ENCODE measurements at regions not wholly inside any gene's neighbourhood (a gene's known extent, or its start where the extent isn't known, plus 50 kb on each side); places are given as distances from the start of the nearest gene placed in this dataset.

DNA sequence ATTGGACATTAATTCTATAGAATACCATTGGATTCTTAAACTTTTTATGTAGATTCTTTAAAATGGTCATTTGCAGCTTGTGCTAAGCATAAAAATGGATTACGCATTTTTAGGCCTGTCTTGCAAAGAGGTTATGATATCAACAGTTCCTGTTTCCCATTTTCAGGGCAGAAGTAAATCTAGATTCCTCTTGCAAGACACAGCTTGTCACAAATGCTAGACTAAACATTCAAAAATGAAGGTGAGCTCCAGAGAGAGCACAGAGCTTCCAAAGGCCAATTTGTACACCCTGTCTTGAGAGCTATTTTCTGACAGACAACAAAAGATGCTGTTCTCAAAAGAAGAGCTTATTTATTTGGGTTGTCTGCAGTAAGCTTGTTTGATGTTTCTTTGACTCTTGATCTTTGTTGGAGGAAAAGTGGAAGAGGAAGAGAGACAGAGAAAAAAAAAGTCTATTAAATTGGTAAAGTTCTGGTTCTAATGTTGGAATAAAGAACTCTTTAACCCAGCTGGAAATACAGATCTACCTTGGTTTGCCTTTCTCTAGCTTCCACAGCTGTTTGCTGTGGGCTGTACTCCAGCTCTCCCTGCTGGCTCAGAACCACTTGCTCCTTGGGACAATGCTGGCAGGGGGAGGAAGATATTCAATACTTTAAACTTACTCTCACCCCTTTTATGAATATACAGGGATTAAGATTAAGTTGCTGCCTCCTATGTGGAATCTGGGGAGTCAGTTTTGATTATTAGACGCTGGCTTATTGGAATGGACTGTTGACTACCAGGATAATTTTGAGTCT is 651.8 kb downstream of the CDH11 start:
- Mint-ChIP-seq H3K36me3 (no peaks in the 10 kb centered on the region), H3K27me3 (ENCODE audit: low read depth) (no peaks in the 10 kb centered on the region), H3K27ac (no peak overlapping the region), H3K9me3 (peaks cover 9% of the 10 kb centered on the region), H3K4me1 (peaks cover 6% of the 10 kb centered on the region), H3K4me3 (no peak overlapping the region)
- TF ChIP-seq, protein P1, sequence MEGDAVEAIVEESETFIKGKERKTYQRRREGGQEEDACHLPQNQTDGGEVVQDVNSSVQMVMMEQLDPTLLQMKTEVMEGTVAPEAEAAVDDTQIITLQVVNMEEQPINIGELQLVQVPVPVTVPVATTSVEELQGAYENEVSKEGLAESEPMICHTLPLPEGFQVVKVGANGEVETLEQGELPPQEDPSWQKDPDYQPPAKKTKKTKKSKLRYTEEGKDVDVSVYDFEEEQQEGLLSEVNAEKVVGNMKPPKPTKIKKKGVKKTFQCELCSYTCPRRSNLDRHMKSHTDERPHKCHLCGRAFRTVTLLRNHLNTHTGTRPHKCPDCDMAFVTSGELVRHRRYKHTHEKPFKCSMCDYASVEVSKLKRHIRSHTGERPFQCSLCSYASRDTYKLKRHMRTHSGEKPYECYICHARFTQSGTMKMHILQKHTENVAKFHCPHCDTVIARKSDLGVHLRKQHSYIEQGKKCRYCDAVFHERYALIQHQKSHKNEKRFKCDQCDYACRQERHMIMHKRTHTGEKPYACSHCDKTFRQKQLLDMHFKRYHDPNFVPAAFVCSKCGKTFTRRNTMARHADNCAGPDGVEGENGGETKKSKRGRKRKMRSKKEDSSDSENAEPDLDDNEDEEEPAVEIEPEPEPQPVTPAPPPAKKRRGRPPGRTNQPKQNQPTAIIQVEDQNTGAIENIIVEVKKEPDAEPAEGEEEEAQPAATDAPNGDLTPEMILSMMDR (IDR thresholded peaks at IDR 0.05; ENCODE audit: unreplicated experiment): no peak
- no peak for DNase-seq (ENCODE audit: low spot score in 2 of 2, unreplicated experiment in 2 of 2)

DNA sequence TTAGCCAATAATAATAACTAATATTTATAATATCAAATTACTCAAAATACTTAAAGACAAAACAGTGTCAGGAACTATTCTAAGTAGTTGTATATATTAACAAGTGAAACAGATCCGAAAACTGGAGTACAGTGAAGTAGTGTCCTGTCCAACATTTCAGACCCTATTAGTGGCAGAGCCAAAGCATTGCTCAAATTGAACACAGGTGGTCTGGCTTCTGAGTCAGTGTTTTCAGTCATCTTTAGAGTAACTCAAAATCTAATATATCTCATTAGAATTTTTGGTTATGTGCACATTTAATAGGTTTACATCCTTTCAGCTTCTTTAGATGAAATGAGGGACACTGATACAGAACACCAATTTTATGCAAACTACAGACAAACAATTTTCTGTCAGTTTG is 652.5 kb downstream of the CDH11 start:
- Mint-ChIP-seq H3K27me3 (ENCODE audit: low read depth) (no peaks in the 10 kb centered on the region), H3K9me3 (peaks cover 9% of the 10 kb centered on the region), H3K4me3 (no peak overlapping the region), H3K27ac (no peak overlapping the region), H3K4me1 (peaks cover 6% of the 10 kb centered on the region), H3K36me3 (no peaks in the 10 kb centered on the region)
- TF ChIP-seq, protein P1 (IDR thresholded peaks at IDR 0.05; ENCODE audit: unreplicated experiment): no peak
- DNase-seq (ENCODE audit: low spot score in 2 of 2, unreplicated experiment in 2 of 2): no peak

DNA sequence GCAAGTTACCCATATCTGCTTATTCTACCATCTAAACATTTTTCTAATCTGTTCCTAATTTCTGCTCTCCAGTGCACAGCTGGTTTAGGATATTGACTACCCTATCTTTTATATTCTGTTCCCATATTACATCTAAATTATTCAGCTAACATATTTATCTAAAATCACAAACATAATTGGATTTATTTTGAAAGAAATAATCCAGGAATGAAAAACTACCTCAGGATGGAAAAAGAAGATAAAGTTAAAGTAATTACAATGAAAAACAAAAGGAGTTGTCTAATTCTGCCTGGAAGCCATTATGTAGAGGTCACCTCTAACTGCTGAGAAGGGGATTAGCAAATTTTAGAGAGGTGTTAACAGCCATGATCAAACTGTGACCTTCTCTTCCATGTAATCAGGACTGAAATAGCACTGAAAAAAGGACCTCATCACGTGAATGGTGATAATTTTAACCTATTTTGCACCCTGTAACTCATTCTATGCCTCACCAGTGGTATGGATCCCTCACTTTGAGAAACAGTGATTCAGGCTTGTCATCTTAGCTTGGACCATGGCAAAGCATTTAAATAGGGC is 653.3 kb downstream of the CDH11 start:
- no peak overlapping the region for H3K27ac Mint-ChIP-seq

DNA sequence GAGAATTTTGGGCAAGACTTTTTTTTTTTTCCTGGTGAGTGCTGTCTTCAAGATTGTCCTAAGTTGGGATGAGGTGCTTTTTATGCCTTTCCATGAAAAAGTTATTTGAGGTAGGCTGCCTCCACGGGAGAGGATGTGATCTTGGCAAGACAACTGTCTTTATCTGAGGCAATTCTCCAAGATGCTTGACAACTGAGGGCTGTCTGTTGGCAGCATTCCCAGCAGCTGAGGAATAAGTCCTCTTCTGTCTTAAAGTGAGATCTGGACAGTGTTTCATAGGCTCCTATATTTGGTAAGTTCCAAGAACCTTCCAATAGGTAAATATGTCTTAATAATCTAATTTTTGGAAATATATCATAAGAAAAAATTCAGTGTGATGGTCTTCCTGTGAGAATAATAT is 662.0 kb downstream of the CDH11 start:
- H3K36me3 Mint-ChIP-seq: no peaks in the 10 kb centered on the region
- no peaks in the 10 kb centered on the region for H3K27me3 Mint-ChIP-seq (ENCODE audit: low read depth)
- TF ChIP-seq, protein P1 (IDR thresholded peaks at IDR 0.05; ENCODE audit: unreplicated experiment): no peak
- no peak overlapping the region for H3K4me3 Mint-ChIP-seq
- no peak overlapping the region for H3K27ac Mint-ChIP-seq
- H3K9me3 Mint-ChIP-seq: peaks cover 7% of the 10 kb centered on the region
- H3K4me1 Mint-ChIP-seq: no peaks in the 10 kb centered on the region
- no peak for DNase-seq (ENCODE audit: low spot score in 2 of 2, unreplicated experiment in 2 of 2)

More for the DNA sequence above, 653.3 kb downstream of the CDH11 start:
- H3K4me1 Mint-ChIP-seq: peaks cover 6% of the 10 kb centered on the region
- H3K27me3 Mint-ChIP-seq (ENCODE audit: low read depth): no peaks in the 10 kb centered on the region
- no peaks in the 10 kb centered on the region for H3K36me3 Mint-ChIP-seq
- TF ChIP-seq, protein P1 (IDR thresholded peaks at IDR 0.05; ENCODE audit: unreplicated experiment): no peak
- H3K4me3 Mint-ChIP-seq: no peak overlapping the region
- H3K9me3 Mint-ChIP-seq: peaks cover 9% of the 10 kb centered on the region
- DNase-seq (ENCODE audit: low spot score in 2 of 2, unreplicated experiment in 2 of 2): no peak

DNA sequence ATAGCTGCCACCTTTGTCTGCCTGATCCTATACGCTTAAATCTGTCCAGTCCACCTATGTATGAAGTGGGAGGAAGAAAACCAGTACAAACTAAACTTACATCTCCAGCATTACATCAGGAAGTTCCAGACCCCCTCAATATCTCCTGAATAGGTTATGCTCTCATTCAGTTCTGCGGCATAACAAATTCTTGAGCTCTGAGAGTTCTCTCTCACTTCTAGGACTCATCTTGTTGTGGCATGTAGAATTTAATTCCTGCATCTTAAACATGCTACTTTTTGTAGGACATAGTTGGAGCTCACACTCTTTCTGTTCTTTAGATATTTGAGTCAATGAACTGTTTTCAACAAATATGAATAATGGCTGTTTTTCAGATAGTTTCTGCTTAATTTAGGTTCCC is 662.5 kb downstream of the CDH11 start:
- DNase-seq (ENCODE audit: low spot score in 2 of 2, unreplicated experiment in 2 of 2): no peak
- TF ChIP-seq, protein P1 (IDR thresholded peaks at IDR 0.05; ENCODE audit: unreplicated experiment): no peak
- Mint-ChIP-seq H3K9me3 (peaks cover 7% of the 10 kb centered on the region), H3K36me3 (no peaks in the 10 kb centered on the region), H3K4me3 (no peak overlapping the region), H3K27me3 (ENCODE audit: low read depth) (no peaks in the 10 kb centered on the region), H3K4me1 (no peaks in the 10 kb centered on the region), H3K27ac (no peak overlapping the region)

All from mesothelial cell of epicardium (in vitro differentiated cells).